ENCODE measurements at regions not wholly inside any gene's neighbourhood (a gene's known extent, or its start where the extent isn't known, plus 50 kb on each side); places are given as distances from the start of the nearest gene placed in this dataset.

DNA sequence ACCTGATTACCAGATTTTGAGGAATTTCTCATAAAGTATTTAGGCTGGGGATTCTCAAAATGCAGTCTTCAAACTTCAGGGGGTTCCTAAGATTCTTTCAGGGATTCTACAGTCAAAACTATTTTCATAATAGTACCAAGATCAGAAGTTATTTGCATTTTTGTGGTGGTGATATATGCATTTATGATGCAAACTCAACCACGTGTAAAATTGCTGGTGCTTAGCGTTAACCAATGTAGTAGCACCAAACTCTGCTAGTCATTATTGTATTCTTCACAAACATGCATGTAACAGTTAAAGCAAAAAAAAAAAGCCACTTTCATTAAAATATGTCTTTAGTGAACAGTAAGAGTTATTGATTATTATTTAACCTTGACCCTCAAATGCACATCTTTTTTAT lies 274.9 kb upstream of the DNAJC19 start:
- H3K4me3 ChIP-seq (ENCODE audit: low read depth, low read length): no peak overlapping the region
- H3K4me1 ChIP-seq (ENCODE audit: control insufficient read depth, insufficient read depth, low read length, poor library complexity, severe bottlenecking): no peaks in the 10 kb centered on the region
- Mint-ChIP-seq H3K36me3 (peaks cover 2% of the 10 kb centered on the region), H3K27ac (no peak overlapping the region), H3K4me3 (no peak overlapping the region), H3K4me1 (peaks cover 0 to 3% (median 1%) of the 10 kb centered on the region in 4 donors), H3K27me3 (peaks cover 3% of the 10 kb centered on the region), H3K9me3 (peaks cover 0 to 8% (median 2%) of the 10 kb centered on the region in 7 donors)
- no peak overlapping the region for H3K27ac ChIP-seq (ENCODE audit: insufficient read depth, low read length, poor library complexity, severe bottlenecking)
- H3K27me3 ChIP-seq (ENCODE audit: control insufficient read depth, insufficient read depth, low read length): no peaks in the 10 kb centered on the region
- H3K9me3 ChIP-seq (ENCODE audit: control insufficient read depth in 2 of 2, low read length in 2 of 2): no peaks in the 10 kb centered on the region
- DNase-seq: no peak
- H3K36me3 ChIP-seq (ENCODE audit: control insufficient read depth, insufficient read depth, low read length): no peaks in the 10 kb centered on the region
- no peak for ATAC-seq (ENCODE audit: low read depth in 2 of 2)

DNA sequence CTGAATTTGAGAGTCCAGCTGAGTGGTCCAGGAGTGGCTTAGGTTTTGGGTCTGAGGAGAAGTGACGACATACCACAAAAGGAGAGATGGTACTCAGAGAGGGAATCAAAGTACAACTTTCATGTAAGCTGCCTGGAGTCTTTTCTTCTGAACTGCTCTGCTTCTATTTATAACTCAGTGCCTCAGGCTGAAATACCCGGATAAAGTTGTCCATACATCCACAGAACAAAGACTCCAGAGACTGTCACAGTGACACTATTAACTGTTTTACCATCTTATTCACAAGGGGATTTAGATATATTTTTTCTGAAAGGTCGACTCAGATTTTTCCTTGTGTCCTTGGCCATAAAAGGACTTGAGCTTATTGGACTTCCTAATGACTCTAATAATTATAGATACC lies 264.3 kb upstream of the DNAJC19 start:
- no peaks in the 10 kb centered on the region for H3K36me3 ChIP-seq (ENCODE audit: control insufficient read depth, insufficient read depth, low read length)
- peaks cover 0 to 4% (median 0%) of the 10 kb centered on the region in 7 donors for H3K9me3 Mint-ChIP-seq
- H3K4me1 ChIP-seq (ENCODE audit: control insufficient read depth, insufficient read depth, low read length, poor library complexity, severe bottlenecking): no peaks in the 10 kb centered on the region
- DNase-seq (no peak), ATAC-seq (ENCODE audit: low read depth in 2 of 2) (no peak)
- no peaks in the 10 kb centered on the region for H3K4me1 Mint-ChIP-seq
- H3K27ac Mint-ChIP-seq: no peak overlapping the region
- H3K36me3 Mint-ChIP-seq: no peaks in the 10 kb centered on the region
- H3K27ac ChIP-seq (ENCODE audit: insufficient read depth, low read length, poor library complexity, severe bottlenecking): no peak overlapping the region
- no peaks in the 10 kb centered on the region for H3K27me3 ChIP-seq (ENCODE audit: control insufficient read depth, insufficient read depth, low read length)
- no peaks in the 10 kb centered on the region for H3K9me3 ChIP-seq (ENCODE audit: control insufficient read depth in 2 of 2, low read length in 2 of 2)
- no peak overlapping the region for H3K4me3 ChIP-seq (ENCODE audit: low read depth, low read length)
- no peak overlapping the region for H3K4me3 Mint-ChIP-seq
- H3K27me3 Mint-ChIP-seq: no peaks in the 10 kb centered on the region

- ATAC-seq (ENCODE audit: low read depth in 2 of 2) (no peak), DNase-seq (no peak)
- H3K27me3 Mint-ChIP-seq: no peaks in the 10 kb centered on the region
- H3K4me3 Mint-ChIP-seq: no peak overlapping the region
- H3K36me3 ChIP-seq (ENCODE audit: control insufficient read depth, insufficient read depth, low read length): no peaks in the 10 kb centered on the region
- no peaks in the 10 kb centered on the region for H3K27me3 ChIP-seq (ENCODE audit: control insufficient read depth, insufficient read depth, low read length)
- H3K9me3 ChIP-seq (ENCODE audit: control insufficient read depth in 2 of 2, low read length in 2 of 2): no peaks in the 10 kb centered on the region
- H3K36me3 Mint-ChIP-seq: no peaks in the 10 kb centered on the region
- H3K4me1 Mint-ChIP-seq: no peaks in the 10 kb centered on the region
- H3K4me3 ChIP-seq (ENCODE audit: low read depth, low read length): no peak overlapping the region
- H3K27ac Mint-ChIP-seq: no peak overlapping the region
- peaks cover 0 to 3% (median 0%) of the 10 kb centered on the region in 7 donors for H3K9me3 Mint-ChIP-seq
- no peak overlapping the region for H3K27ac ChIP-seq (ENCODE audit: insufficient read depth, low read length, poor library complexity, severe bottlenecking)
- no peaks in the 10 kb centered on the region for H3K4me1 ChIP-seq (ENCODE audit: control insufficient read depth, insufficient read depth, low read length, poor library complexity, severe bottlenecking)
These were observed 263.1 kb upstream of the DNAJC19 start for GRCh38 chr3:181252631-181253030.

GRCh38 chr3:181250714-181251113 lies 261.2 kb upstream of the DNAJC19 start:
- no peaks in the 10 kb centered on the region for H3K27me3 ChIP-seq (ENCODE audit: control insufficient read depth, insufficient read depth, low read length)
- ATAC-seq (ENCODE audit: low read depth in 2 of 2) (no peak), DNase-seq (no peak)
- H3K36me3 ChIP-seq (ENCODE audit: control insufficient read depth, insufficient read depth, low read length): no peaks in the 10 kb centered on the region
- Mint-ChIP-seq H3K27ac (no peak overlapping the region), H3K4me1 (no peaks in the 10 kb centered on the region), H3K27me3 (no peaks in the 10 kb centered on the region), H3K4me3 (no peak overlapping the region), H3K36me3 (no peaks in the 10 kb centered on the region), H3K9me3 (peaks cover 0 to 3% (median 0%) of the 10 kb centered on the region in 7 donors)
- H3K9me3 ChIP-seq (ENCODE audit: control insufficient read depth in 2 of 2, low read length in 2 of 2): no peaks in the 10 kb centered on the region
- no peak overlapping the region for H3K4me3 ChIP-seq (ENCODE audit: low read depth, low read length)
- H3K27ac ChIP-seq (ENCODE audit: insufficient read depth, low read length, poor library complexity, severe bottlenecking): no peak overlapping the region
- no peaks in the 10 kb centered on the region for H3K4me1 ChIP-seq (ENCODE audit: control insufficient read depth, insufficient read depth, low read length, poor library complexity, severe bottlenecking)

DNA sequence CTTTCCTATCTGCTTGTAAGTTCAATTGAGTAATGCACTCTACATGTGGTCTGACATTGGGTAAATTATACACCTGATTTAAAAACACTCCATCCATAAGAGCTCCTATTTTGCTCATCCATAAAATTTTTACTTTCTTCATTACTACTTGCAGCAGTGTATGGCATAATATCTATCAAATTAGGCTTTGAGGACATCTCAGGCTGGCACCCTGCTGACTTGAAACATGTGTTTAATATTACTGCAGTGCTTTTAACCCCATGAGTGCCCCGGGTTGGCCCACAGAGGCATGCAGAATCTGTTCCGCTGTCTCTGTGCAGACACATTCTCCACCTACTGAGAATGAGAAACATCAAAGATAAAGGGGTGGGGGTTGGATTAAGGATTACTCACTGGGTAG lies 249.9 kb upstream of the DNAJC19 start:
- Histone ChIP-seq H3K4me1 (ENCODE audit: control insufficient read depth, insufficient read depth, low read length, poor library complexity, severe bottlenecking) (no peaks in the 10 kb centered on the region), H3K27me3 (ENCODE audit: control insufficient read depth, insufficient read depth, low read length) (no peaks in the 10 kb centered on the region), H3K36me3 (ENCODE audit: control insufficient read depth, insufficient read depth, low read length) (no peaks in the 10 kb centered on the region), H3K9me3 (ENCODE audit: control insufficient read depth in 2 of 2, low read length in 2 of 2) (no peaks in the 10 kb centered on the region), H3K4me3 (ENCODE audit: low read depth, low read length) (no peak overlapping the region), H3K27ac (ENCODE audit: insufficient read depth, low read length, poor library complexity, severe bottlenecking) (no peak overlapping the region)
- H3K4me1 Mint-ChIP-seq: no peaks in the 10 kb centered on the region
- no peak for DNase-seq
- H3K4me3 Mint-ChIP-seq: no peak overlapping the region
- no peak for ATAC-seq (ENCODE audit: low read depth in 2 of 2)
- no peak overlapping the region for H3K27ac Mint-ChIP-seq
- H3K9me3 Mint-ChIP-seq: peaks cover 0 to 3% (median 0%) of the 10 kb centered on the region in 7 donors
- H3K36me3 Mint-ChIP-seq: no peaks in the 10 kb centered on the region
- peaks cover 5% of the 10 kb centered on the region for H3K27me3 Mint-ChIP-seq

DNA sequence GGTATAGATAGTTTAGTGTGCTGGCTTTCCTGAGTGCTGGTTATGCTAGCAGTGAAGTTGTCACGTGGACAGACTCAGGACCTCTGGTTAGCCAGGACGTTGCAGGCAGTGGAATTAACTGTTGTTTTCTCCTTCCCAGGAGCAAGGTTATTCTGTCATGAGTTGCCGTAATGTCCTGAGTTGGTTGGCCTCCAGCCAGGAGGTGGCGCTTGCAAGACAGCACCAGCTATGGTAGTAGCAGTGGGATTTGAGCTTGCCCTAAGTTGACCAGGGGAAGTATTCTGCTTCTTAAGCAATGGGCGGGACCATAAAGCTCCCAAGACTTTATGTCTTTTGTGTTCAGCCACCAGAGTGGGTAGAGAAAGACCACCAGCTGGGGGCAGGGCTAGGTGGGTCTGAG lies 240.7 kb upstream of the DNAJC19 start:
- H3K4me1 ChIP-seq (ENCODE audit: control insufficient read depth, insufficient read depth, low read length, poor library complexity, severe bottlenecking): no peaks in the 10 kb centered on the region
- Mint-ChIP-seq H3K36me3 (no peaks in the 10 kb centered on the region), H3K4me1 (no peaks in the 10 kb centered on the region), H3K9me3 (peaks cover 3 to 23% (median 11%) of the 10 kb centered on the region in 7 donors), H3K27ac (no peak overlapping the region), H3K4me3 (no peak overlapping the region), H3K27me3 (no peaks in the 10 kb centered on the region)
- H3K9me3 ChIP-seq (ENCODE audit: control insufficient read depth in 2 of 2, low read length in 2 of 2): no peaks in the 10 kb centered on the region
- DNase-seq: no peak
- no peaks in the 10 kb centered on the region for H3K27me3 ChIP-seq (ENCODE audit: control insufficient read depth, insufficient read depth, low read length)
- H3K27ac ChIP-seq (ENCODE audit: insufficient read depth, low read length, poor library complexity, severe bottlenecking): no peak overlapping the region
- H3K36me3 ChIP-seq (ENCODE audit: control insufficient read depth, insufficient read depth, low read length): no peaks in the 10 kb centered on the region
- no peak for ATAC-seq (ENCODE audit: low read depth in 2 of 2)
- no peak overlapping the region for H3K4me3 ChIP-seq (ENCODE audit: low read depth, low read length)

DNA sequence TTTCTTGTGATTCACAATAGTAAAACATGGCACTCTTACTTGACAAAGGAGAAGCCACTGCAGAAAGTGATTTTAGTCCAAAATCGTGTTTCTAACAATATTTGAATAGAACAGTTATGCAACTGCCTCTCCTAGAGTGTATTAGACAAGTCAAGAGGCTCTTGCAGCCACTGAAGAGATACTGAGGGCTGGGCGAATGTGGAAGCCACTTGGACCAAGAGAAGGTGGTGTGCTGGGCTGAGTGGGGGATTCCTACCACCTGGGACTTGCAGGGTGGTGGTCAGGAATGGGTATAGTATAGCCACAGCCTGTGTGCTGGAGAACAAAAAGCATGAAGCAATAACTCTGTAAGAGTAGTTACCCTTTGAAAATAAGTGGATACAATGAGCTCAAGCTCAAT lies 223.8 kb upstream of the DNAJC19 start:
- Mint-ChIP-seq H3K4me1 (no peaks in the 10 kb centered on the region), H3K27ac (no peak overlapping the region), H3K27me3 (no peaks in the 10 kb centered on the region), H3K36me3 (no peaks in the 10 kb centered on the region), H3K4me3 (no peak overlapping the region), H3K9me3 (peaks cover 0 to 5% (median 0%) of the 10 kb centered on the region in 7 donors)
- Histone ChIP-seq H3K27me3 (ENCODE audit: control insufficient read depth, insufficient read depth, low read length) (no peaks in the 10 kb centered on the region), H3K27ac (ENCODE audit: insufficient read depth, low read length, poor library complexity, severe bottlenecking) (no peak overlapping the region), H3K4me1 (ENCODE audit: control insufficient read depth, insufficient read depth, low read length, poor library complexity, severe bottlenecking) (no peaks in the 10 kb centered on the region), H3K36me3 (ENCODE audit: control insufficient read depth, insufficient read depth, low read length) (no peaks in the 10 kb centered on the region), H3K9me3 (ENCODE audit: control insufficient read depth in 2 of 2, low read length in 2 of 2) (no peaks in the 10 kb centered on the region), H3K4me3 (ENCODE audit: low read depth, low read length) (no peak overlapping the region)
- ATAC-seq (ENCODE audit: low read depth in 2 of 2) (no peak), DNase-seq (no peak)

DNA sequence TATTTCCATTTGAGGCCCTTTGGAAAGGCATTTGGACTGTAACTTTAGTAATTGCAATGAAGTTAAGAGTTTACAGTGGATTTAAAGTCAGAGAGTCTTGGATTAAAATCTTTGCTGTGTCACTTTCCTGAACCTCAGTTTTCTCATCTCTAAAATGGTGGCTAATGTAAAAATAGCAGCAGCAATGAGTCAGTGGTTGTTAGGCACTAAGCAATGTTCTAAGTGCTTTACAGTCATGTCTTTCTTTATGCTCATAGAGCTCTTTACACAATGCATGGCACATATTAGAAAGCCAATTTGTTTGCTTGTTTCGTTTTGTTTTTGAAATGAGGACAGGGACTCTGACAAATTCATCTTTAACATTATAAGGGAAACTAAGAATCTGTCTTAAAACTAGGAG lies 222.7 kb upstream of the DNAJC19 start:
- Mint-ChIP-seq H3K4me3 (no peak overlapping the region), H3K4me1 (no peaks in the 10 kb centered on the region)
- no peak for ATAC-seq (ENCODE audit: low read depth in 2 of 2)

More for the DNA sequence above, 222.7 kb upstream of the DNAJC19 start:
- H3K27me3 ChIP-seq (ENCODE audit: control insufficient read depth, insufficient read depth, low read length): no peaks in the 10 kb centered on the region
- no peaks in the 10 kb centered on the region for H3K4me1 ChIP-seq (ENCODE audit: control insufficient read depth, insufficient read depth, low read length, poor library complexity, severe bottlenecking)
- no peak overlapping the region for H3K4me3 ChIP-seq (ENCODE audit: low read depth, low read length)
- no peak overlapping the region for H3K27ac ChIP-seq (ENCODE audit: insufficient read depth, low read length, poor library complexity, severe bottlenecking)
- no peaks in the 10 kb centered on the region for H3K36me3 ChIP-seq (ENCODE audit: control insufficient read depth, insufficient read depth, low read length)
- no peaks in the 10 kb centered on the region for H3K9me3 ChIP-seq (ENCODE audit: control insufficient read depth in 2 of 2, low read length in 2 of 2)
- no peak for DNase-seq
- Mint-ChIP-seq H3K9me3 (peaks cover 0 to 5% (median 0%) of the 10 kb centered on the region in 7 donors), H3K36me3 (no peaks in the 10 kb centered on the region), H3K27me3 (no peaks in the 10 kb centered on the region), H3K27ac (no peak overlapping the region)

Data from CD4-positive, CD25-positive, alpha-beta regulatory T cell (primary cell).